Endothelial cell of umbilical vein (primary cell): ENCODE measurements at regions not wholly inside any gene's neighbourhood (a gene's known extent, or its start where the extent isn't known, plus 50 kb on each side); places are given as distances from the start of the nearest gene placed in this dataset.

Source experiments
- BruUV-seq: library from RNA; stranded (reverse); fragments of 400-500 nt; replicated peaks from 2 replicates; lab custom pipeline; 2021; lab: Mats Ljungman, UMichigan
- CTCF ChIA-PET: fragments of 300-600, 350-600 bp; sonication (Branson Sonifier 250); formaldehyde crosslinking; loops from one replicate; lab custom pipeline; 2021; ENCODE audit warnings: antibody characterized with exemption, inconsistent platforms; lab: Charles Lee
- POLR2A ChIA-PET: fragments of 300-600, 350-600 bp; sonication (Branson Sonifier 250); formaldehyde crosslinking; loops from one replicate; lab custom pipeline; 2021; ENCODE audit warnings: antibody characterized with exemption, inconsistent platforms; lab: Charles Lee
- DNase-seq: peaks from one replicate; pipeline ENCODE4 v3.0.0-alpha.2; 2011; ENCODE audit warnings: low read depth, low spot score
- FAIRE-seq: peaks from 2 replicates; lab custom pipeline; 2011; peaks lifted over from hg19 to GRCh38; lab: Jason Lieb, UNC
- H2AFZ ChIP-seq: 2 replicates; pipeline ENCODE4 v1.6.0; 2012; ENCODE audit warnings: low read depth, low read length, control low read depth, inconsistent platforms
- H3K27ac ChIP-seq: 2 replicates; pipeline ENCODE4 v1.5.1; 2011; ENCODE audit warnings: low read depth, mild to moderate bottlenecking, control low read depth, low read length, moderate library complexity; ENCODE audit not compliant: insufficient read depth
- H3K27me3 ChIP-seq, 2 experiments: 2 replicates each; pipeline versions ENCODE4 v1.6.0 to v1.6.1; 2011; ENCODE audit warnings: low read length in 2 of 2, mixed read lengths in 1 of 2; ENCODE audit not compliant: control insufficient read depth in 2 of 2, insufficient read depth in 2 of 2
- H3K36me3 ChIP-seq, 2 experiments: 2 replicates in 1 of 2; 3 replicates in 1 of 2; pipeline ENCODE4 v1.5.1; 2011; ENCODE audit warnings: low read length in 2 of 2, mild to moderate bottlenecking in 1 of 2, moderate library complexity in 1 of 2; ENCODE audit not compliant: control insufficient read depth in 2 of 2, insufficient read depth in 2 of 2; ENCODE audit errors: extremely low read depth in 1 of 2
- H3K4me1 ChIP-seq: 3 replicates; pipeline ENCODE4 v1.5.1; 2011; ENCODE audit warnings: mild to moderate bottlenecking, low read length; ENCODE audit not compliant: control insufficient read depth, insufficient read depth; ENCODE audit errors: extremely low read depth
- H3K4me2 ChIP-seq: 2 replicates; pipeline ENCODE4 v1.6.1; 2011; ENCODE audit warnings: low read length, control low read depth, mixed read lengths; ENCODE audit not compliant: insufficient read depth
- H3K4me3 ChIP-seq, 3 experiments: fragments of 200-600 bp in 1 of 3; sonication (generic), shearing (Covaris generic) in 1 of 3; replicated peaks in 1 of 3; 2 replicates each; pipeline ENCODE4 v1.5.1; 2011 to 2016; ENCODE audit warnings: control low read depth in 3 of 3, low read length in 3 of 3, mild to moderate bottlenecking in 2 of 3, inconsistent platforms in 1 of 3, low read depth in 1 of 3, moderate library complexity in 1 of 3; ENCODE audit not compliant: insufficient read depth in 1 of 3
- H3K79me2 ChIP-seq: 2 replicates; pipeline ENCODE4 v1.6.0; 2012; ENCODE audit warnings: low read length, inconsistent platforms; ENCODE audit not compliant: control insufficient read depth, insufficient read depth
- H3K9ac ChIP-seq: replicated peaks from 2 replicates; pipeline ENCODE3; 2011; ENCODE audit warnings: low read length, control low read depth; ENCODE audit not compliant: insufficient read depth; ENCODE audit errors: extremely low read depth
- H3K9me1 ChIP-seq: replicated peaks from 3 replicates; pipeline ENCODE4 v1.6.0; 2011; ENCODE audit warnings: mild to moderate bottlenecking, low read length; ENCODE audit not compliant: control insufficient read depth, insufficient read depth; ENCODE audit errors: extremely low read depth
- H3K9me3 ChIP-seq: replicated peaks from 2 replicates; pipeline ENCODE4 v1.5.1; 2012; ENCODE audit warnings: low read length, inconsistent platforms; ENCODE audit not compliant: control insufficient read depth, insufficient read depth
- H4K20me1 ChIP-seq: replicated peaks from 2 replicates; pipeline ENCODE3; 2011; ENCODE audit warnings: mild to moderate bottlenecking, low read length; ENCODE audit not compliant: control insufficient read depth, insufficient read depth; ENCODE audit errors: extremely low read depth
- CTCF ChIP-seq, 2 donors: IDR thresholded peaks; 1 replicate in 1 of 2; 2 replicates in 1 of 2; pipeline ENCODE4 v1.5.1; 2011; ENCODE audit warnings: low read length in 2 of 2, mild to moderate bottlenecking in 2 of 2, moderate library complexity in 2 of 2, control low read depth in 1 of 2, inconsistent platforms in 1 of 2, low read depth in 1 of 2; ENCODE audit not compliant: insufficient read depth in 1 of 2; ENCODE audit errors: extremely low read depth in 1 of 2
- EZH2 ChIP-seq: IDR thresholded peaks from 2 replicates; pipeline ENCODE4 v1.6.1; 2012; ENCODE audit warnings: borderline replicate concordance, low read depth, mild to moderate bottlenecking, moderate library complexity, low read length, inconsistent platforms; ENCODE audit not compliant: severe bottlenecking
- FOS ChIP-seq: IDR thresholded peaks from 2 replicates; pipeline ENCODE4 v1.6.1; 2011; ENCODE audit warnings: mild to moderate bottlenecking, low read length, moderate library complexity, borderline replicate concordance; ENCODE audit not compliant: insufficient read depth
- GATA2 ChIP-seq: IDR thresholded peaks from 2 replicates; pipeline ENCODE4 v1.7.0; 2011; ENCODE audit warnings: low read depth, mild to moderate bottlenecking, moderate library complexity, mixed read lengths, low read length; ENCODE audit not compliant: insufficient read length, insufficient read depth
- JUN ChIP-seq: IDR thresholded peaks from 2 replicates; pipeline ENCODE4 v1.6.1; 2011; ENCODE audit warnings: borderline replicate concordance, low read depth; ENCODE audit not compliant: insufficient read length, insufficient read depth
- MAX ChIP-seq: IDR thresholded peaks from 2 replicates; pipeline ENCODE4 v1.6.1; 2011; ENCODE audit not compliant: insufficient read depth, insufficient read length
- MYC ChIP-seq: IDR thresholded peaks from one replicate; pipeline ENCODE4 v1.6.1; 2011; ENCODE audit warnings: mild to moderate bottlenecking, low read depth, low read length
- POLR2A ChIP-seq: IDR thresholded peaks from 2 replicates; pipeline ENCODE4 v1.6.1; 2012; ENCODE audit warnings: low read depth, mild to moderate bottlenecking, control low read depth, low read length
- POLR2AphosphoS5 ChIP-seq: IDR thresholded peaks from 2 replicates; pipeline ENCODE4 v1.6.1; 2012; ENCODE audit warnings: low read depth, mild to moderate bottlenecking, control low read depth, low read length, moderate library complexity; ENCODE audit not compliant: insufficient read depth
- dilution Hi-C: fragments of 300-500 bp; cut with MboI; formaldehyde crosslinking; loops from one replicate; pipeline ENCODE4 v1.15.0; 2019; ENCODE audit warnings: low sequenced_read_pairs; ENCODE audit not compliant: extremely low pct_ligation_motif_present
- intact Hi-C: fragments of 100-400 bp; cut with micrococcal nuclease; formaldehyde crosslinking; loops from one replicate; pipeline ENCODE4 v1.10.0; 2022

- Histone ChIP-seq H3K9ac (no peak overlapping the region), H4K20me1 (no peaks in the 10 kb centered on the region), H3K27ac (no peak overlapping the region), H3K9me1 (no peaks in the 10 kb centered on the region), H3K9me3 (no peaks in the 10 kb centered on the region), H3K36me3 (no peaks in the 10 kb centered on the region), H3K27me3 (no peaks in the 10 kb centered on the region), H3K4me2 (no peak overlapping the region), H3K4me3 (no peak overlapping the region), H3K79me2 (no peaks in the 10 kb centered on the region), H3K4me1 (no peaks in the 10 kb centered on the region), H2AFZ (no peak overlapping the region)
- FAIRE-seq (no peak), DNase-seq (no peak)
- dilution Hi-C loops (no loop called here), intact Hi-C loops (no loop called here)
- CTCF ChIA-PET = no interaction called here
- BruUV-seq = no TSS peak
- POLR2A ChIA-PET = no interaction called here
- TF ChIP-seq POLR2AphosphoS5 (no peak), EZH2 (no peak), POLR2A (no peak), JUN (no peak), GATA2 (no peak), MYC (no peak), CTCF (IDR thresholded peaks at IDR 0.05; ENCODE audit: extremely low read depth in 1 of 2, insufficient read depth in 1 of 2, low read depth in 1 of 2, low read length in 2 of 2) (no peak), FOS (no peak), MAX (no peak)
These were observed 400.8 kb downstream of the SEMA3D start for GRCh38 chr7:84786073-84786472.
